Stimulated activated naive CD8-positive, alpha-beta T cell treated with anti-CD3 and anti-CD28 coated beads, Interleukin-15, Interleukin-2, amounts not matched to agents 100 ng/mL and 50 ng/mL, for 24 hours (primary cell): ENCODE measurements at regions not wholly inside any gene's neighbourhood (a gene's known extent, or its start where the extent isn't known, plus 50 kb on each side); places are given as distances from the start of the nearest gene placed in this dataset.

ENCODE experiments used
- H3K27ac Mint-ChIP-seq: one replicate; pipeline ENCODE4 v1.8.0; 2021; ENCODE audit warnings: mild to moderate bottlenecking, mixed read lengths
- H3K27me3 Mint-ChIP-seq: one replicate; pipeline ENCODE4 v1.8.0; 2021; ENCODE audit warnings: mixed read lengths
- H3K36me3 Mint-ChIP-seq: one replicate; pipeline ENCODE4 v1.8.0; 2021; ENCODE audit warnings: low read depth, mixed read lengths
- H3K4me1 Mint-ChIP-seq: one replicate; pipeline ENCODE4 v1.8.0; 2021; ENCODE audit warnings: low read depth, mixed read lengths
- H3K4me3 Mint-ChIP-seq: one replicate; pipeline ENCODE4 v1.8.0; 2021; ENCODE audit warnings: mild to moderate bottlenecking, mixed read lengths
- H3K9me3 Mint-ChIP-seq: one replicate; pipeline ENCODE4 v1.8.0; 2021; ENCODE audit warnings: mixed read lengths

GRCh38 chr20:37581246-37581645 lies 53.6 kb upstream of the BLCAP start:
- H3K27ac Mint-ChIP-seq, result no peak overlapping the region
- H3K36me3 Mint-ChIP-seq, result no peaks in the 10 kb centered on the region
- no peaks in the 10 kb centered on the region for H3K4me1 Mint-ChIP-seq
- no peak overlapping the region for H3K4me3 Mint-ChIP-seq
- peaks cover 5% of the 10 kb centered on the region for H3K9me3 Mint-ChIP-seq
- peaks cover 23% of the 10 kb centered on the region for H3K27me3 Mint-ChIP-seq

- no peak overlapping the region for H3K27ac Mint-ChIP-seq
- peaks cover 16% of the 10 kb centered on the region for H3K27me3 Mint-ChIP-seq
- no peaks in the 10 kb centered on the region for H3K9me3 Mint-ChIP-seq
- no peak overlapping the region for H3K4me3 Mint-ChIP-seq
- H3K4me1 Mint-ChIP-seq, result no peaks in the 10 kb centered on the region
- no peaks in the 10 kb centered on the region for H3K36me3 Mint-ChIP-seq
These were observed 52.4 kb upstream of the BLCAP start for GRCh38 chr20:37580069-37580468.

DNA sequence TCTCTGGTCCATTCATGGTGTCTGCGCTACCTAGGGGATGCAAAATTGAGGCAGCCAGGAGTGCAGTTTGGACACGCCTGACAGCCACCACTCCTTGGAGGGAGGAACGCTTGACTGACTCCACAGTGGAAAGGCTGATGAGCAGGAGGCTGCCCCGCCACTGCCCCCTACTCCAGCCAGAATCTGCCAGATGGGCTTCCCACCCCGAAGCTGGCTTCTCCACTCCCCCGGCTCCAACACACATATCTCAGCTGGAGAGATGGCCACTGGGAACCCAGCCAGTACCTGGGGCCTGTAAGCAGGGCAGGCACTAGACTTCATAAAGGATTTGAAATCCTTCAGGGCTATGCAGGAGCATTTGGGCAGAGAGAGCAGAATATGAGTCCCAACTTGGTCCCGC lies 51.4 kb upstream of the BLCAP start:
- Mint-ChIP-seq H3K9me3 (no peaks in the 10 kb centered on the region), H3K27ac (no peak overlapping the region), H3K4me3 (no peak overlapping the region), H3K27me3 (peaks cover 13% of the 10 kb centered on the region), H3K4me1 (no peaks in the 10 kb centered on the region), H3K36me3 (no peaks in the 10 kb centered on the region)

DNA sequence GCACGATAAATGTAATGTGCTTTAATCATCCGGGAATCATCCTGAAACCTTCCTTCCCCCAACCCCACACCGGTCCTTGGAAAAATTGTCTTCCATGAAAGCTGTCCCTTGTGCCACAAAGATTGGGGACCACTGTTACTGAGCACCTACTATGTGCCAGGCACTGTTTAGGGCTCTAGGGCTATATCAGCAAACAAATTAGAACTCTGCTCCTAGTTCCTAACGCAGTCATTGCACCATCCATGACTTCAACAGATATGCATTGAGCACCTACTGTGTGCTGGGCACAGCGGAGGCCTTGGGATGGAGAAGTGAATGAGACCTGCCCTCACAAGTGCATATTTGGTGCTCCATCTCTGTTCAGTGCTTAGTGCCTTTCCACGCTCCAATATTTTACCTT lies 50.3 kb upstream of the BLCAP start:
- Mint-ChIP-seq H3K27me3 (peaks cover 14% of the 10 kb centered on the region), H3K9me3 (no peaks in the 10 kb centered on the region), H3K4me1 (no peaks in the 10 kb centered on the region), H3K27ac (no peak overlapping the region), H3K4me3 (no peak overlapping the region), H3K36me3 (no peaks in the 10 kb centered on the region)
